Bronchial epithelial cell (primary cell): ENCODE measurements at regions not wholly inside any gene's neighbourhood (a gene's known extent, or its start where the extent isn't known, plus 50 kb on each side); places are given as distances from the start of the nearest gene placed in this dataset.
A peak's percentile ranks its signal among the peaks of the same experiment; 100 is the strongest.

Source experiments
- DNase-seq: peaks from one replicate; pipeline ENCODE4 v3.0.0-alpha.2; 2010; ENCODE audit warnings: low read depth
- FAIRE-seq: peaks from 2 replicates; lab custom pipeline; 2011; peaks lifted over from hg19 to GRCh38; lab: Jason Lieb, UNC
- H3K27me3 ChIP-seq: 2 replicates; pipeline ENCODE4 v1.5.1; 2011; ENCODE audit warnings: low read length; ENCODE audit not compliant: control insufficient read depth, insufficient read depth
- H3K36me3 ChIP-seq: 2 replicates; pipeline ENCODE4 v1.5.1; 2011; ENCODE audit warnings: low read length; ENCODE audit not compliant: control insufficient read depth, insufficient read depth
- H3K4me3 ChIP-seq: 2 replicates; pipeline ENCODE4 v1.5.1; 2011; ENCODE audit warnings: mild to moderate bottlenecking, low read depth, low read length, control low read depth
- TF ChIP-seq, protein P1 (sequence below): IDR thresholded peaks from 2 replicates; pipeline ENCODE4 v1.5.1; 2011; ENCODE audit warnings: mild to moderate bottlenecking, moderate library complexity, low read length, control low read depth, inconsistent platforms; ENCODE audit not compliant: insufficient read depth, severe bottlenecking

DNA sequence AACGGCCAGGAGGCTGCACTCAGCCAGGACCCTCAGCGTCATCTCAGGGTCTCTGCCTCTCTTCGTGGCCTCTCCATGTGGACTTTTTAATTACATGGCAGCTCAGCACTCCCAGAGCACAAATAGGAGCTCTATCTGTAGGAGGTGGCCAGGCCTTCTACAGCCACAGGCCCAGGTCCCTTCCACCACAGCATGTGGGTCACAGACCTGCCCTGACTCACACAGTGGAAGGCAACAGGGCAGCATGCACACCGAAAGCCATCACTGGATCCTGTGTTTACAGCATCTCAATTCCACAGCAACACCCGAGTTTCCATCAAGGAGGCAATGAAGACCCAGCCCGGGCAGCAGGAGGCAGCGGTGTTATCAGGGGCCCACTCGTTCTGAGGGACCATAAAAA, 65.8 kb upstream of the CD93 start:
- FAIRE-seq (no peak), DNase-seq (no peak)
- H3K36me3 ChIP-seq: no peaks in the 10 kb centered on the region

DNA sequence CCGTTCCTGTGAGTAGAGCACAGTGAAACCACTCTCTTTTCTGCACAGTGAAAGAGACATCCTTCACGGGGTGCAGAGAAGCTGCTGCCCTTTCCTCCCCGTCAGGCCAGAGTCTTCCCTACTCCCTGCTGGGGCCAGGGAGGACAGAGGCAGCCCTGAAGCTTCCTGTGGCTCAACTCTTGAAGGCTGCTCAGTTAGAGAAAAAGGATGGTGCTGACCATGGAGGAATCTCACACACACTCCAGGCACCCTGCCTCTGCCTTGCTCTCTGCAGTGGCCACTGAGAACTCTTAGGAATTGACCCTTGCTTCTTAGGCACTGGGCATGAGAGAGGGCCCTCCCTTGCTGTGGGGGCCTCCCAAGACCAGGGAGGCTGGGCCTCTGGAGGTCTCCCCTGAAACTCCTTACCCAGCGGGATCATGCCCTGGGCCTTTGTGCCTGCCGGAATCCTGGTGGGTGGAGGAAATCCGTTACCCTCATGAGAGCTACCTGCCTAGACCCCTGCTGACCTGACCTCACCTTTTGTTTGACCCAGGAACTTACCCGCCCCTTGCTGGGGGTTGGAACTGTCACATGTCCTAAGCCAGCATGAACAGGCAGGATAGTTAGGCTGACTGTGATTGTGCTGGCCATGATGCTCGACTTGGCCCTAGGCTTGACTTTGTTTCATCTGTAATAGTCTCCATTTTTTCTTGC, 65.0 kb upstream of the CD93 start:
- Histone ChIP-seq H3K27me3 (no peaks in the 10 kb centered on the region), H3K36me3 (no peaks in the 10 kb centered on the region), H3K4me3 (no peak overlapping the region)
- no peak for DNase-seq
- TF ChIP-seq, protein P1, sequence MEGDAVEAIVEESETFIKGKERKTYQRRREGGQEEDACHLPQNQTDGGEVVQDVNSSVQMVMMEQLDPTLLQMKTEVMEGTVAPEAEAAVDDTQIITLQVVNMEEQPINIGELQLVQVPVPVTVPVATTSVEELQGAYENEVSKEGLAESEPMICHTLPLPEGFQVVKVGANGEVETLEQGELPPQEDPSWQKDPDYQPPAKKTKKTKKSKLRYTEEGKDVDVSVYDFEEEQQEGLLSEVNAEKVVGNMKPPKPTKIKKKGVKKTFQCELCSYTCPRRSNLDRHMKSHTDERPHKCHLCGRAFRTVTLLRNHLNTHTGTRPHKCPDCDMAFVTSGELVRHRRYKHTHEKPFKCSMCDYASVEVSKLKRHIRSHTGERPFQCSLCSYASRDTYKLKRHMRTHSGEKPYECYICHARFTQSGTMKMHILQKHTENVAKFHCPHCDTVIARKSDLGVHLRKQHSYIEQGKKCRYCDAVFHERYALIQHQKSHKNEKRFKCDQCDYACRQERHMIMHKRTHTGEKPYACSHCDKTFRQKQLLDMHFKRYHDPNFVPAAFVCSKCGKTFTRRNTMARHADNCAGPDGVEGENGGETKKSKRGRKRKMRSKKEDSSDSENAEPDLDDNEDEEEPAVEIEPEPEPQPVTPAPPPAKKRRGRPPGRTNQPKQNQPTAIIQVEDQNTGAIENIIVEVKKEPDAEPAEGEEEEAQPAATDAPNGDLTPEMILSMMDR: no peak
- FAIRE-seq: no peak

More for the DNA sequence above, 65.8 kb upstream of the CD93 start:
- TF ChIP-seq, protein P1: no peak
- H3K4me3 ChIP-seq: no peak overlapping the region
- H3K27me3 ChIP-seq: no peaks in the 10 kb centered on the region

DNA sequence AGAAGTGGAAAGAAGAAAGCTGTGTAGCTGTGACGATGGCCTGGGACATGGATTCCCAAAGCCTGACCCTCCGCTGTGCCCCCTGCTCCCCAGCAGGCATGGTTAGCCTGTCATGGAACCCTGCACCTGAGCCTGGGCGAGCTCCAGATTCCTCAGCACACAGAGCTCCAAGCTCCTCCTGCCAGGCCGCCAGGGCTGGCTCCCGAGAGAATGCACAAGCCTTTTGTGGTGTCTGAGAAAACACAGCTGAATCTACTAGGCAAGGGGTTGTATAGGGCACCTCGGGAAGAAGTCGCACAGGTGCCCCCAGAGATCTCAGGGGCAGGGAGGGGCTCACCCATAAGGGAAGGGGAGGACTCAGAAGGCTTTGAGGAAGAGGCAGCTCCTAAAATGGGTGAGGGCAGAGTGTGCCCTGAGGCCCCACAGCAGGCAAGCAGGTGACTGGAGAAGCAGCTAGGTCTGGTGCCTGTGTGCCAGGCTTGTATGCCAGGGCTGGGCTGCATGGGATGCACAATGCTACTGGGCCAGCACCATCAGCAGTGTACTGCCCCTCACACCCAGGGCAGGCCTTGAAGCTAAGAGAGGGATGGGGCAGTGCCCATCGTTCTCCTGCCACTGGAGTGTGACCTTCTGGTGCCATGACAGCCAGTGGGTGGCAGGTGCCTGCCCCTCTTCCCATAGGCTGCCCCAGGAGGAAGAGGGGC, 64.3 kb upstream of the CD93 start:
- no peak overlapping the region for H3K4me3 ChIP-seq
- TF ChIP-seq, protein P1: no peak
- no peak for FAIRE-seq
- no peak for DNase-seq
- H3K27me3 ChIP-seq: no peaks in the 10 kb centered on the region
- no peaks in the 10 kb centered on the region for H3K36me3 ChIP-seq

DNA sequence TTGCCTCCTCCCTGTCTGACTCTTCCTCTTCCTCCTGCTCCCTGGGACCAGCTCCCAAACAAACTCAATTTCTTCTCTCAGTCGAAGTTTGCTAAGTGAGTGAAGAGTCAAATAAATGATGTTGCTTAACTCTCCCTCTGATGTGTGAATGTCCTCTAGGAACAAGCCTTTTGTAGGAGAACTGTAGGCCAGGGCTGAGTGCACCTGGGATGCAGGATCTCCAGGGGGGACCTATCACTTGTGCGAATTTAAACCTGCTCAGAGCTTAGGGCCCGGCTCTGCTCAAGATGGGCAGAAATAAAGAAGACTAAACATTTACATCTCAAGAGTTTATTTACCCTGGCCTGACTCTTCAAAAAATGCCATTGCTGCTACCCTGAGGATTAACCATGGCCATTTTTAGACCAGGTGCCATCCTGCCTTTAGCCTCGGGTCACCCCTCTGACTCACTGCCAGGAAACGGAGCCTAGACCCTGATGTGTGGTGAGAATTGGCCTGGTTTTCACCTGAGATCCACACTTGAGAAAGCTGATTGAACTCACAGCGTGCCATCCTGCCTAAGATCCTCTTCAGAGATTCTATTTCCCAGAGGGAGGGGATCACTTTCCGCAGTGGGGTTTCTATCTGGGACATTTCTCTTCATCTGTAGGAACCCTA, 63.6 kb upstream of the CD93 start:
- TF ChIP-seq, protein P1: no peak
- no peak overlapping the region for H3K4me3 ChIP-seq
- FAIRE-seq: no peak
- no peaks in the 10 kb centered on the region for H3K36me3 ChIP-seq
- H3K27me3 ChIP-seq: no peaks in the 10 kb centered on the region
- DNase-seq: peak; percentile 39

DNA sequence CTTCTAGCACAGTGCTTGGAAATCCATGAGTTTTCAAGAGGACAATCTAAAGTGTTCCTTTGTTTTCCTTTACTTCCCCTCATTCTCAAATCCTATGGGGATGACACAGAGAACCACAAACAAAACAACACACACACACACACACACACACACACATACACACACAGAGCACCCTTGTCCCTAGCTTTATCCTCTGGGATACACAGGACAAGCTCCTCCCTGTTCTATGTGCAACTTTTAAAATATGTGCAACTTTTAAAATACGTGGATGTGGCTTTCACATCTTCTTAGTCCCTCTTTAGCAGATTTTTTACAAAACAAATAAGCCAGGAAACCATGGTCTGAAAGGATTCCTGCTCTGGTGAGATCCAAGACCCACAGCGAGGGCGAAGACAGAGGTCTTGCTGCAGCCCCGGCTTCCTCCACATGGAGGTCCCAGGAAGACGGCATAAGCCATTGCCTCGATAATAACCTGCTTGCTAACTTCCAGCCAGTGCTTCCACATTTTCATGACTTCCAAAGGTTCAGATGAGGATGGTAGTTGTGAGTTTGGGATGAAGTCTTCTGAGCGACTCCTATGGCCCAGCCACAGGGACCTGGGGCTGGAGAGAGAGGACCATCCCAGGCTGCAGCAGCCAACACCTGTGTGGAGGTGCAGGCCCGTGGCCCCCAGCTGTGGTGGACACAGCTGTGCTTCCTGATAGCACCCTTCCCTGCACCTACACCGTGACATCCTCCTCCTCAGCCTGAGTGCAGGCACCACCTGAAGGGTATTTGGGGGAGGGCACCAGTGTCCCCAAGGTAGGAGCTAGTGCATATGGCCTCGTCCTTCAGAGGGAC, 62.8 kb upstream of the CD93 start:
- Histone ChIP-seq H3K27me3 (no peaks in the 10 kb centered on the region), H3K36me3 (no peaks in the 10 kb centered on the region), H3K4me3 (no peak overlapping the region)
- DNase-seq (no peak), FAIRE-seq (no peak)
- TF ChIP-seq, protein P1: no peak
